ENCODE measurements at regions not wholly inside any gene's neighbourhood (a gene's known extent, or its start where the extent isn't known, plus 50 kb on each side); places are given as distances from the start of the nearest gene placed in this dataset.

- Histone ChIP-seq H3K27ac (ENCODE audit: low read length) (no peak overlapping the region), H3K27me3 (replicated peaks; ENCODE audit: insufficient read depth, low read length) (no peaks in the 10 kb centered on the region), H3K4me2 (ENCODE audit: low read depth, low read length) (no peak overlapping the region), H2AFZ (ENCODE audit: low read length) (no peak overlapping the region), H3K9ac (ENCODE audit: low read length) (no peak overlapping the region), H3K4me1 (ENCODE audit: low read length) (0 out of 2 replicates have a peak, but pooled peaks cover 9% of the 10 kb centered on the region), H3K9me2 (replicated peaks; ENCODE audit: insufficient read depth, low read length) (no peaks in the 10 kb centered on the region), H3K4me3 (ENCODE audit: low read length) (no peak overlapping the region), H3K36me3 (replicated peaks; ENCODE audit: insufficient read depth, low read length) (no peaks in the 10 kb centered on the region), H3F3A (ENCODE audit: insufficient read depth, low read length) (no peaks in the 10 kb centered on the region), H4K20me1 (ENCODE audit: insufficient read depth, low read length) (no peaks in the 10 kb centered on the region), H3K79me2 (ENCODE audit: low read length) (no peaks in the 10 kb centered on the region), H3K9me3 (replicated peaks; ENCODE audit: insufficient read depth, low read length) (no peaks in the 10 kb centered on the region)
- TF ChIP-seq CTCF (IDR thresholded peaks at IDR 0.05; ENCODE audit: low read length) (no peak), EZH2phosphoT487 (IDR thresholded peaks at IDR 0.05; ENCODE audit: low read length) (no peak), EZH2 (optimal IDR thresholded peaks at IDR 0.05; ENCODE audit: low read depth, low read length) (no peak)
- no peak for DNase-seq
Observed at GRCh38 chr5:159511570-159511969, 181.3 kb upstream of the IL12B start.

- H3K9ac ChIP-seq (ENCODE audit: low read length) = no peak overlapping the region
- H3K27me3 ChIP-seq (replicated peaks; ENCODE audit: insufficient read depth, low read length) = no peaks in the 10 kb centered on the region
- H3K4me2 ChIP-seq (ENCODE audit: low read depth, low read length) = no peak overlapping the region
- H4K20me1 ChIP-seq (ENCODE audit: insufficient read depth, low read length) = no peaks in the 10 kb centered on the region
- no peaks in the 10 kb centered on the region for H3K36me3 ChIP-seq (replicated peaks; ENCODE audit: insufficient read depth, low read length)
- H3K79me2 ChIP-seq (ENCODE audit: low read length) = no peaks in the 10 kb centered on the region
- H2AFZ ChIP-seq (ENCODE audit: low read length) = no peak overlapping the region
- DNase-seq = no peak
- TF ChIP-seq EZH2phosphoT487 (IDR thresholded peaks at IDR 0.05; ENCODE audit: low read length) (no peak), EZH2 (optimal IDR thresholded peaks at IDR 0.05; ENCODE audit: low read depth, low read length) (no peak), CTCF (IDR thresholded peaks at IDR 0.05; ENCODE audit: low read length) (no peak)
- no peaks in the 10 kb centered on the region for H3K9me3 ChIP-seq (replicated peaks; ENCODE audit: insufficient read depth, low read length)
- H3K4me3 ChIP-seq (ENCODE audit: low read length) = no peak overlapping the region
- H3F3A ChIP-seq (ENCODE audit: insufficient read depth, low read length) = no peaks in the 10 kb centered on the region
- 0 out of 2 replicates have a peak, but pooled peaks cover 9% of the 10 kb centered on the region for H3K4me1 ChIP-seq (ENCODE audit: low read length)
- no peak overlapping the region for H3K27ac ChIP-seq (ENCODE audit: low read length)
- no peaks in the 10 kb centered on the region for H3K9me2 ChIP-seq (replicated peaks; ENCODE audit: insufficient read depth, low read length)
Observed at GRCh38 chr5:159512064-159512463, 181.8 kb upstream of the IL12B start.

GRCh38 chr5:159514229-159514810 lies 184.0 kb upstream of the IL12B start:
- H3K27me3 ChIP-seq (replicated peaks; ENCODE audit: insufficient read depth, low read length) = no peaks in the 10 kb centered on the region
- no peak overlapping the region for H3K4me2 ChIP-seq (ENCODE audit: low read depth, low read length)
- H3K9ac ChIP-seq (ENCODE audit: low read length) = no peak overlapping the region
- H3K4me1 ChIP-seq (ENCODE audit: low read length) = 0 out of 2 replicates have a peak, but pooled peaks cover 5% of the 10 kb centered on the region
- H3K9me2 ChIP-seq (replicated peaks; ENCODE audit: insufficient read depth, low read length) = no peaks in the 10 kb centered on the region
- H4K20me1 ChIP-seq (ENCODE audit: insufficient read depth, low read length) = no peaks in the 10 kb centered on the region
- H3K27ac ChIP-seq (ENCODE audit: low read length) = no peak overlapping the region
- TF ChIP-seq EZH2 (optimal IDR thresholded peaks at IDR 0.05; ENCODE audit: low read depth, low read length) (no peak), EZH2phosphoT487 (IDR thresholded peaks at IDR 0.05; ENCODE audit: low read length) (no peak), CTCF (IDR thresholded peaks at IDR 0.05; ENCODE audit: low read length) (no peak)
- no peaks in the 10 kb centered on the region for H3F3A ChIP-seq (ENCODE audit: insufficient read depth, low read length)
- no peaks in the 10 kb centered on the region for H3K79me2 ChIP-seq (ENCODE audit: low read length)
- no peaks in the 10 kb centered on the region for H3K36me3 ChIP-seq (replicated peaks; ENCODE audit: insufficient read depth, low read length)
- H2AFZ ChIP-seq (ENCODE audit: low read length) = no peak overlapping the region
- H3K4me3 ChIP-seq (ENCODE audit: low read length) = no peak overlapping the region
- no peaks in the 10 kb centered on the region for H3K9me3 ChIP-seq (replicated peaks; ENCODE audit: insufficient read depth, low read length)
- no peak for DNase-seq
